Pancreas (tissue), 10 donors: ENCODE measurements at regions not wholly inside any gene's neighbourhood (a gene's known extent, or its start where the extent isn't known, plus 50 kb on each side); places are given as distances from the start of the nearest gene placed in this dataset.

ENCODE experiments used
- ATAC-seq, 4 donors: fragments of 200-7000 bp; cut with Tn5 transposase; one replicate each; pipeline versions ENCODE4 v1.8.0 to v1.9.1; 2020; ENCODE audit warnings: mild to moderate bottlenecking in 4 of 4, moderate library complexity in 4 of 4
- DNase-seq, 6 donors: peaks; one replicate each; pipeline ENCODE4 v3.0.0-alpha.2; 2020
- FAIRE-seq: peaks from 2 replicates; lab custom pipeline; 2012; peaks lifted over from hg19 to GRCh38; lab: Jason Lieb, UNC
- H3K27ac ChIP-seq, 4 donors: fragments of 200-600 bp; sonication (generic); 1 replicate in 3 of 4; 2 replicates in 1 of 4; pipeline versions ENCODE4 v1.5.0 to v1.8.0; 2020
- H3K27me3 ChIP-seq, 4 donors: fragments of 200-600 bp; one replicate each; pipeline ENCODE4 v1.8.0; 2021
- H3K36me3 ChIP-seq, 3 donors: fragments of 200-600 bp; sonication (generic) in 1 of 3; one replicate each; pipeline versions ENCODE4 v1.5.0 to v1.8.0; 2020 to 2021
- H3K4me1 ChIP-seq, 3 donors: fragments of 200-600 bp; one replicate each; pipeline ENCODE4 v1.8.0; 2021
- H3K4me3 ChIP-seq, 4 donors: fragments of 200-600 bp; sonication (generic) in 2 of 4; one replicate each; pipeline versions ENCODE4 v1.5.0 to v1.8.0; 2020 to 2021
- H3K9me3 ChIP-seq, 4 donors: fragments of 200-600 bp; one replicate each; pipeline ENCODE4 v1.8.0; 2021
- WGBS, 2 donors: extraction: QIAGEN DNeasy Blood & Tissue Kit; methylation state at CpG; one replicate each; pipeline ENCODE4 v1.1.7; 2013; 5-methylcytosine and 5-hydroxymethylcytosine counted together
- intact Hi-C, 3 donors: fragments of 100-400 bp; cut with DNase I; formaldehyde crosslinking; loops; one replicate each; pipeline versions ENCODE4 v1.11.1 to v1.14.2; 2022
- TF ChIP-seq, protein P1 (sequence below), 4 donors: fragments of 200-600 bp; sonication (generic) in 3 of 4; IDR thresholded peaks; one replicate each; pipeline versions ENCODE4 v1.5.0 to v1.8.0; 2021; ENCODE audit warnings: antibody characterized with exemption in 4 of 4
- donor health status: healthy with polysubstance abuse.
- donor health status: DM: no; HTN: no; CAD: no; lungs with moderate emphysema.
- donor health status: DM: no; HTN: no; CAD: no.
- donor health status: control.
- donor health status: control.
- donor health status: Bipolar disorder and iron deficiency.
- donor health status: DM: yes; HTN: yes; CAD: no.
- donor health status: DM: no; HTN: no; CAD: no.
- donor health status: DM: no; HTN: no; CAD: no.
- donor health status: DM: yes; HTN: yes; CAD: no.

DNA sequence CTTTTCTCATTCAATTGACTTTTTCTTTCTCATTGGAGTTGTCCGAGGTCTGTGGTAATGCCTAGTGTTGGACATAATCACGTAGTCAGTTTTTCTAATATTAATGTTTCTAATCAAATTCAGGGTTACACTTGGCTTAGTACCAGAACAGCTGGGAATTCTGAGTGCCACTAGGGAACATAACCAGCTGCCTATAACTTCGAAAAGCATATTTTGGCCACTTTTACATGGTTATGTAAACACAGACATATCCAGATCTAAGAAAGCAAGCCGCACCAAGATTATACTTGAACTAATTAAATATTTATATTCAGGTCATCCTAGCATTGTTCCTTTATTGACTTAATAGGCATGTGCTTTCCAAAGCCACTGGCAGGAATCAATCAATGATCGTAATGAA is 91.1 kb upstream of the ARHGAP28 start:
- Histone ChIP-seq H3K27ac (no peak overlapping the region), H3K9me3 (no peaks in the 10 kb centered on the region), H3K27me3 (no peaks in the 10 kb centered on the region), H3K4me1 (peaks cover 0 to 10% (median 7%) of the 10 kb centered on the region in 3 donors), H3K36me3 (no peaks in the 10 kb centered on the region), H3K4me3 (no peak overlapping the region)
- intact Hi-C loops = no loop called here
- FAIRE-seq (no peak), ATAC-seq (peak; percentile 40 to 92 (median 83)), DNase-seq (no peak)
- TF ChIP-seq, protein P1, sequence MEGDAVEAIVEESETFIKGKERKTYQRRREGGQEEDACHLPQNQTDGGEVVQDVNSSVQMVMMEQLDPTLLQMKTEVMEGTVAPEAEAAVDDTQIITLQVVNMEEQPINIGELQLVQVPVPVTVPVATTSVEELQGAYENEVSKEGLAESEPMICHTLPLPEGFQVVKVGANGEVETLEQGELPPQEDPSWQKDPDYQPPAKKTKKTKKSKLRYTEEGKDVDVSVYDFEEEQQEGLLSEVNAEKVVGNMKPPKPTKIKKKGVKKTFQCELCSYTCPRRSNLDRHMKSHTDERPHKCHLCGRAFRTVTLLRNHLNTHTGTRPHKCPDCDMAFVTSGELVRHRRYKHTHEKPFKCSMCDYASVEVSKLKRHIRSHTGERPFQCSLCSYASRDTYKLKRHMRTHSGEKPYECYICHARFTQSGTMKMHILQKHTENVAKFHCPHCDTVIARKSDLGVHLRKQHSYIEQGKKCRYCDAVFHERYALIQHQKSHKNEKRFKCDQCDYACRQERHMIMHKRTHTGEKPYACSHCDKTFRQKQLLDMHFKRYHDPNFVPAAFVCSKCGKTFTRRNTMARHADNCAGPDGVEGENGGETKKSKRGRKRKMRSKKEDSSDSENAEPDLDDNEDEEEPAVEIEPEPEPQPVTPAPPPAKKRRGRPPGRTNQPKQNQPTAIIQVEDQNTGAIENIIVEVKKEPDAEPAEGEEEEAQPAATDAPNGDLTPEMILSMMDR (IDR thresholded peaks at IDR 0.05) = no peak
- 32 to 33% methylated on average over 5 of the region's 5 CpGs for WGBS, 2 donors

DNA sequence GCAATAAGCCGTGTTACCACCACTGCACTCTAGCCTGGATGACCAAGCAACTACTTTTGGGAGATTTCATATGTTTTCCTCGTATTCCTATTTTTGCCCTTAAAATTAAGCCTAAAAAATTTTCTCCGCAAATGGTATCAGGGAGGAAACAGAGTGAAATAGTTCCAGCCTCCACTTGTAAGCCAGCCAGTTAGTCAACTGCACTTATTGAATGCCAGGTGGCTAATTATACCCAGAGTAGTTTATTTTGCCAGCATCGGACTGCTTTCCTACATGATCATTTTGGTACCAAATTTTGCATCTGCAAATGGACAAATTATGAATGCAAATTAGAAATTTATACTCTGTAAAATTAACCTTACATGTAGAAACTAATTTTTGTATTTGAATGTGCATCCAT is 90.2 kb upstream of the ARHGAP28 start:
- no peak for FAIRE-seq
- 63 to 66% methylated on average over 4 of the region's 4 CpGs for WGBS, 2 donors

DNA sequence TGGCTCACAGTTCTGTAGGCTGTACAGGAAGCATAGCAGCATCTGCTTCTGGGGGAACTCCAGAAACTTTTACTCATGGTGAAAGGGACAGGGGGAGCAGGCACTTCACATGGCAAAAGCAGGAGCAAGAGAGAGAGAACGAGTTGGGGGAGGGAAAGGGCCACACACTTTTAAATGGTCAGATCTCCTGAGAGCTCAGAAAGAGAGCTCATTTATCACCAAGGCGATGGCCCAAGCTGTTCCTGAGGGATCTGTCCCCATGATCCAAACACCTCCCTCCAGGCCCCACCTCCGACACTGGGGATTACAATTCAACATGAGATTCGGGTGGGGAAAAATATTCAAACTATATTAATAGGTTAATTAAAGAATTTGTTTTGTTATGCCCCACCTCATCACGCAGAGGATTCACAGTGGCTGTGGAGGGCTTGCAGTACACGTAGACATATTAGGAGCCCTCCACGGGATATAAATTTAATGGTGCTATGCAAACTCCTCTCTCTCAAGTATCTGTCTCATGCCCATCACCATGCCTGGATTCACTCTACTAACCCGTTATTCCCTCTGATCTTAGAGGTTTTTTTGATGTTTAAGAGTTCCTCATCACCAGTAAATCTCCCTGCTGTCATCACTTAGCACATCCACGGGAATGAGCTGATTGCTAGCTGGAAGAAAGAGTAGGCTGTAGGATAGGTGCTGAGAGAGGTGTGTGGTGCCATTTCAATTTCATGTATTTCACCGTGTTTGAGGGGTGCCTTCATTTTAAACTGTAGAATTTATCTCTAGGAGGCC is 84.5 kb upstream of the ARHGAP28 start:
- H3K27ac ChIP-seq = no peak overlapping the region
- TF ChIP-seq, protein P1 (IDR thresholded peaks at IDR 0.05) = no peak
- no peaks in the 10 kb centered on the region for H3K36me3 ChIP-seq
- DNase-seq (no peak), ATAC-seq (no peak), FAIRE-seq (no peak)
- intact Hi-C loops = no loop called here
- 70 to 82% methylated on average over 9 to 10 of the region's 10 CpGs for WGBS, 2 donors
- no peaks in the 10 kb centered on the region for H3K27me3 ChIP-seq
- no peaks in the 10 kb centered on the region for H3K9me3 ChIP-seq
- H3K4me1 ChIP-seq = peaks cover 0 to 6% (median 6%) of the 10 kb centered on the region in 3 donors
- H3K4me3 ChIP-seq = no peak overlapping the region

More for the DNA sequence above, 90.2 kb upstream of the ARHGAP28 start:
- H3K4me3 ChIP-seq = no peak overlapping the region
- no peak overlapping the region for H3K27ac ChIP-seq
- peak in 3 of 4 donors; percentile 29 to 61 (median 34) for ATAC-seq
- TF ChIP-seq, protein P1 (IDR thresholded peaks at IDR 0.05) = no peak
- no peaks in the 10 kb centered on the region for H3K9me3 ChIP-seq
- no peaks in the 10 kb centered on the region for H3K27me3 ChIP-seq
- no peak for DNase-seq
- peaks cover 0 to 10% (median 7%) of the 10 kb centered on the region in 3 donors for H3K4me1 ChIP-seq
- no peaks in the 10 kb centered on the region for H3K36me3 ChIP-seq
- intact Hi-C loops = no loop called here

DNA sequence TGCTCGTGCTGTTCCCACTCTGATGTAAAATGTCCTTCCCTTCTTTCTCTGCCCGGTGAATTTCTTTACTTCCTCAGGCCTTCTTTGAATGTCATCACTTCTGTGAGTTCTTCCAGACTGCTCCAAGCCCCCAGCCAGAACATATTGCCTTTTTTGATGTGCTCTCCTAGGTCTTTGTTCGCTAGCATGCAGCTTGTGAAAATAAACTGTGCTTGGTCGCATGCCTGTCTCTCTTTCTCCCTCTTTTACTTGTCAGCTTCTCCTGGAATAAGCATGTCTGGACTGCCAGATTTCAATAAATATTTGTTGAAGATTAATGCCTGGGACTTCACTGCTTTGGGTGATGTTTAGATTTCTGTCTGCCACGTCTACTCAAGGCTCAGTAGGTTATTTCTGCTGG is 82.7 kb upstream of the ARHGAP28 start:
- H3K4me1 ChIP-seq = peaks cover 7 to 17% (median 17%) of the 10 kb centered on the region in 3 donors
- H3K4me3 ChIP-seq = no peak overlapping the region
- no peaks in the 10 kb centered on the region for H3K36me3 ChIP-seq
- no peak for FAIRE-seq
- intact Hi-C loops = no loop called here
- no peaks in the 10 kb centered on the region for H3K27me3 ChIP-seq
- H3K9me3 ChIP-seq = no peaks in the 10 kb centered on the region
- WGBS, 2 donors = 58 to 60% methylated on average over 5 of the region's 5 CpGs
- no peak for DNase-seq
- no peak overlapping the region for H3K27ac ChIP-seq
- TF ChIP-seq, protein P1 (IDR thresholded peaks at IDR 0.05) = no peak
- ATAC-seq = no peak

DNA sequence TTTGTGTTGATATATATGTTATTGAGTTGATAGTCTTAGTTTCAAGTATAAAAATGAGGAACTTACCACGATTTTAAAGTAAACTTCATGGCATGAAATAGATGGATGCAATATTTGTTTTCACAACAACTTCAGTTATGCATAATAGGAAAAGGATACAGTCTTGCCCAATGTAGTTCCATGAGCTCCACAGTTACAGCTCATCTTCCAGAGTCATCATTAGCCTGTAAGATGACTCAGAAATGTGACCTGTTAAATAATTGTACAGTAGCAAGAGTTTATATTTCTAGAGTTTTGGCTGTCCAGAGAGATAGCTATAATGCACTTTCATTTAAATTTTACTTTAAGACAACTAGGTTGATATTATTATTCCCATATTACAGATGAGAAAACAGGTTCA is 80.9 kb upstream of the ARHGAP28 start:
- no peak overlapping the region for H3K27ac ChIP-seq
- no peak for ATAC-seq
- no peak for FAIRE-seq
- no peaks in the 10 kb centered on the region for H3K36me3 ChIP-seq
- no peak overlapping the region for H3K4me3 ChIP-seq
- TF ChIP-seq, protein P1 (IDR thresholded peaks at IDR 0.05) = no peak
- H3K4me1 ChIP-seq = peaks cover 7 to 22% (median 17%) of the 10 kb centered on the region in 3 donors
- WGBS, 2 donors = 53 to 90% methylated on average over 1 of the region's 1 CpG
- intact Hi-C loops = no loop called here
- H3K27me3 ChIP-seq = no peaks in the 10 kb centered on the region
- H3K9me3 ChIP-seq = no peaks in the 10 kb centered on the region
- no peak for DNase-seq
